ENCODE measurements at regions not wholly inside any gene's neighbourhood (a gene's known extent, or its start where the extent isn't known, plus 50 kb on each side); places are given as distances from the start of the nearest gene placed in this dataset.

DNA sequence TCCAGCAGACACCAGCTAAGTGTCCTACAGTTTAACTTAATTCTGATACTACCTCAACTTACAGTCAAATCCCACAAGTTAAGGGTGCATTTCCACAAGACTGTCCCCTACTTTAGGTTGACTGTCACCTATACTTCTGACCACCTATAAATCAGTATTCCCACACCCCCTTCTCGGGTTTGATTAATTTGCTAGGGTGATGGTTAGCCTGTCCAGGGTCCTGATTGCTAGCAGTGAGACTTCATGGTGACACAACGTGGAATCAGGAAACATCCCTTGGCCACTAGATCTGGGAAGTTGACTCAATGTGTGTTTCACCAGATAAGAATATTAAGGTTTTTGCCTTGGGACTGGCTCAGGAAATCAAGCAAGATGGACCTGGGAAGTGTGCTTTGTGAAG lies 88.4 kb downstream of the OR13A1 start:
- no peak overlapping the region for H3K4me2 ChIP-seq (ENCODE audit: extremely low read depth, insufficient read depth, low read length)
- H3K4me1 ChIP-seq (ENCODE audit: control insufficient read depth, extremely low read depth, insufficient read depth, low read length), result no peaks in the 10 kb centered on the region
- no peaks in the 10 kb centered on the region for H3K36me3 ChIP-seq (ENCODE audit: control insufficient read depth, insufficient read depth, low read length)
- H3K9me3 ChIP-seq (ENCODE audit: control insufficient read depth, insufficient read depth, low read depth, low read length), result no peaks in the 10 kb centered on the region
- no peak overlapping the region for H2AFZ ChIP-seq (ENCODE audit: low read length)
- no peaks in the 10 kb centered on the region for H3K27me3 ChIP-seq (ENCODE audit: control insufficient read depth, insufficient read depth, low read length)
- H3K79me2 ChIP-seq (ENCODE audit: control insufficient read depth, insufficient read depth, low read length), result no peaks in the 10 kb centered on the region
- H4K20me1 ChIP-seq (ENCODE audit: control insufficient read depth, extremely low read depth, insufficient read depth, low read length), result no peaks in the 10 kb centered on the region
- DNase-seq (ENCODE audit: low read depth in 2 of 2), result no peak
- no peak overlapping the region for H3K27ac ChIP-seq (ENCODE audit: insufficient read depth, low read length)
- H3K4me3 ChIP-seq (replicated peaks in 1 of 4; ENCODE audit: control extremely low read depth in 1 of 4, insufficient read depth in 1 of 4, low read depth in 3 of 4, low read length in 4 of 4), result no peak overlapping the region
- no peak for TF ChIP-seq EZH2 (IDR thresholded peaks at IDR 0.05; ENCODE audit: low read length, missing control alignments)
- TF ChIP-seq CTCF (conservative IDR thresholded peaks at IDR 0.05 in 1 of 2, IDR thresholded peaks at IDR 0.05 in 1 of 2; ENCODE audit: low read depth in 1 of 2, low read length in 2 of 2), result no peak
- no peak overlapping the region for H3K9ac ChIP-seq (ENCODE audit: insufficient read depth, low read length)

- no peak for DNase-seq (ENCODE audit: low read depth in 2 of 2)
- TF ChIP-seq CTCF (conservative IDR thresholded peaks at IDR 0.05 in 1 of 2, IDR thresholded peaks at IDR 0.05 in 1 of 2; ENCODE audit: low read depth in 1 of 2, low read length in 2 of 2) (no peak), EZH2 (IDR thresholded peaks at IDR 0.05; ENCODE audit: low read length, missing control alignments) (no peak)
- no peak overlapping the region for H3K27ac ChIP-seq (ENCODE audit: insufficient read depth, low read length)
- H3K4me1 ChIP-seq (ENCODE audit: control insufficient read depth, extremely low read depth, insufficient read depth, low read length), result no peaks in the 10 kb centered on the region
- H2AFZ ChIP-seq (ENCODE audit: low read length), result no peak overlapping the region
- H3K4me3 ChIP-seq (replicated peaks in 1 of 4; ENCODE audit: control extremely low read depth in 1 of 4, insufficient read depth in 1 of 4, low read depth in 3 of 4, low read length in 4 of 4), result no peak overlapping the region
- no peak overlapping the region for H3K4me2 ChIP-seq (ENCODE audit: extremely low read depth, insufficient read depth, low read length)
- H3K27me3 ChIP-seq (ENCODE audit: control insufficient read depth, insufficient read depth, low read length), result no peaks in the 10 kb centered on the region
- H3K9me3 ChIP-seq (ENCODE audit: control insufficient read depth, insufficient read depth, low read depth, low read length), result no peaks in the 10 kb centered on the region
- no peaks in the 10 kb centered on the region for H3K36me3 ChIP-seq (ENCODE audit: control insufficient read depth, insufficient read depth, low read length)
- no peak overlapping the region for H3K9ac ChIP-seq (ENCODE audit: insufficient read depth, low read length)
- no peaks in the 10 kb centered on the region for H4K20me1 ChIP-seq (ENCODE audit: control insufficient read depth, extremely low read depth, insufficient read depth, low read length)
- H3K79me2 ChIP-seq (ENCODE audit: control insufficient read depth, insufficient read depth, low read length), result no peaks in the 10 kb centered on the region
These were observed 88.0 kb downstream of the OR13A1 start for GRCh38 chr10:45227456-45227855.

DNA sequence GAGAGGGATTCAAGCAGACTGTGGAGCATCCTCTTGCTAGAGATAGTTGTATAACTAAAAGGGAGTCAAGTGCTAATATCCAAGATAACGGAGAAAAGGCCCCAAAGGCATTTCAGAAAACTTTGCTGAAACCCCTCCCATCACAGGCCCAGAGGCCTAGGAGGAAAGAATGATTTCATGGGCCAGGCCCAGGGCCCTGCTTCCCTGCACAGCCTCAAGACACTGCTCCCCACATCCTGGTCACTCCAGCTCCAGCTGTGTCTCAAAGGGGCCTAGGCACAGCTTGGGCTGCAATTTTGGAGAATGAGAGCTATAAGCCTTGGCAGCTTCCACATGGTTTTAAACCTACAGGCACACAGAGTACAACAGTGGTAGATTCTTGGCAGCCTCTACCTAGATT lies 85.6 kb downstream of the OR13A1 start:
- Histone ChIP-seq H2AFZ (ENCODE audit: low read length) (no peak overlapping the region), H3K79me2 (ENCODE audit: control insufficient read depth, insufficient read depth, low read length) (no peaks in the 10 kb centered on the region), H4K20me1 (ENCODE audit: control insufficient read depth, extremely low read depth, insufficient read depth, low read length) (no peaks in the 10 kb centered on the region), H3K9ac (ENCODE audit: insufficient read depth, low read length) (no peak overlapping the region), H3K27ac (ENCODE audit: insufficient read depth, low read length) (no peak overlapping the region), H3K36me3 (ENCODE audit: control insufficient read depth, insufficient read depth, low read length) (no peaks in the 10 kb centered on the region), H3K4me3 (replicated peaks in 1 of 4; ENCODE audit: control extremely low read depth in 1 of 4, insufficient read depth in 1 of 4, low read depth in 3 of 4, low read length in 4 of 4) (no peak overlapping the region), H3K9me3 (ENCODE audit: control insufficient read depth, insufficient read depth, low read depth, low read length) (no peaks in the 10 kb centered on the region), H3K4me2 (ENCODE audit: extremely low read depth, insufficient read depth, low read length) (no peak overlapping the region), H3K27me3 (ENCODE audit: control insufficient read depth, insufficient read depth, low read length) (no peaks in the 10 kb centered on the region), H3K4me1 (ENCODE audit: control insufficient read depth, extremely low read depth, insufficient read depth, low read length) (no peaks in the 10 kb centered on the region)
- DNase-seq (ENCODE audit: low read depth in 2 of 2), result no peak
- TF ChIP-seq CTCF (conservative IDR thresholded peaks at IDR 0.05 in 1 of 2, IDR thresholded peaks at IDR 0.05 in 1 of 2; ENCODE audit: low read depth in 1 of 2, low read length in 2 of 2) (no peak), EZH2 (IDR thresholded peaks at IDR 0.05; ENCODE audit: low read length, missing control alignments) (no peak)

All from fibroblast of lung (primary cell).